Activated CD4-positive, alpha-beta memory T cell treated with anti-CD3 and anti-CD28 coated beads, Interleukin-2, amount 10 ng/mL, durations not matched to agents 7 days and 5 days (primary cell): ENCODE measurements at regions not wholly inside any gene's neighbourhood (a gene's known extent, or its start where the extent isn't known, plus 50 kb on each side); places are given as distances from the start of the nearest gene placed in this dataset.
"Not testable (repeated sequence)": the region's sequence is repeated elsewhere in the genome, so short reads cannot be mapped to it uniquely, and the experiment has no call there.

Source experiments
- CTCF ChIA-PET: fragments of 350-600 bp; sonication (Branson Sonifier 250); formaldehyde crosslinking; loops from one replicate; lab custom pipeline; 2021; ENCODE audit warnings: antibody characterized with exemption, inconsistent platforms; lab: Charles Lee
- POLR2A ChIA-PET: fragments of 350-600 bp; sonication (Branson Sonifier 250); formaldehyde crosslinking; loops from one replicate; lab custom pipeline; 2021; ENCODE audit warnings: antibody characterized with exemption; lab: Charles Lee
- DNase-seq: peaks from one replicate; pipeline ENCODE4 v3.0.0-alpha.2; 2020
- H3K27ac Mint-ChIP-seq: one replicate; pipeline ENCODE4 v1.8.0; 2021; ENCODE audit warnings: mild to moderate bottlenecking, mixed read lengths
- H3K27me3 Mint-ChIP-seq: one replicate; pipeline ENCODE4 v1.8.0; 2021; ENCODE audit warnings: mixed read lengths
- H3K36me3 Mint-ChIP-seq: one replicate; pipeline ENCODE4 v1.8.0; 2021; ENCODE audit warnings: low read depth, mixed read lengths
- H3K4me1 Mint-ChIP-seq: one replicate; pipeline ENCODE4 v1.8.0; 2021; ENCODE audit warnings: mixed read lengths
- H3K4me3 Mint-ChIP-seq: one replicate; pipeline ENCODE4 v1.8.0; 2021; ENCODE audit warnings: mild to moderate bottlenecking, mixed read lengths
- H3K9me3 Mint-ChIP-seq: one replicate; pipeline ENCODE4 v1.8.0; 2021; ENCODE audit warnings: mixed read lengths

DNA sequence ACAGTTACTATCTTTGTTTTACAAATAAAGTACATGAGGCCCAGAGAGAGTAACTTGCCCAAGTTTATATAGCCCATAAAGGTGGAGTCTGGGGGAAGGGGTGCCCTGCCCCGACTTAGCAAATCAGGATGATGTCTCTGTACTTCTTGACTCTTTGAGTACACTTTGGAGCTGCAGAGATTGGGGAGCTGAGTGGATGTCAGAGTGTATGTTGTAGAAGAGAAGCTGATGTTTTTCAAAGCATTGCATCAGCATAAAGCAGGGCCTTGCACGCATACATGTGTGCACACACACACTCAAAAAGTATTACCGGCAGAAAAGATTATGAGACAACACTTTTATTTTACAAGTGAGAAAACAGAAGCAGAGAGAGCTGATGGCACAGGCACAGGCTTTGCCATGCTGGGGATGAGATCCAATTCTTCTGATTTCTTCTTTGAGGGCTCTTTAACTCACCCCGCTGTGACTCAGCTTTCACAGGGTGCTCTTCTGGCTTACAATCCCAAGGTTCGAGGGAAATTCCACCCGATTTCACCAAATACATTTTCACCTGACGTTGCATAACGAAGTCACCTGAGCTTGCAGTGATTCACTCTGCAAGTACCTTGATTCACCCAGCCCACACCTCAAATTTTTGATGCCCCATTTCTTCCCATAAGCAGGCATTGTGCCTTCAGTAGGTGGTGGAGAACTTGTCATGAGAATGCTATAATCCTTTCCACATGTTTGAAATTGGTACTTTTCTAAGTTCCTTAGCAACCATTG lies 292.8 kb upstream of the BOD1L1 start:
- ChIA-PET POLR2A (no interaction called here), CTCF (no interaction called here)
- H3K27me3 Mint-ChIP-seq = no peaks in the 10 kb centered on the region
- no peak overlapping the region for H3K27ac Mint-ChIP-seq
- H3K9me3 Mint-ChIP-seq = peaks cover 3% of the 10 kb centered on the region
- DNase-seq = no peak
- H3K4me3 Mint-ChIP-seq = no peak overlapping the region
- no peaks in the 10 kb centered on the region for H3K36me3 Mint-ChIP-seq
- no peaks in the 10 kb centered on the region for H3K4me1 Mint-ChIP-seq

GRCh38 chr4:13920901-13921300 lies 293.4 kb upstream of the BOD1L1 start:
- POLR2A ChIA-PET = no interaction called here

GRCh38 chr4:13921805-13922204 lies 294.3 kb upstream of the BOD1L1 start:
- Mint-ChIP-seq H3K36me3 (no peaks in the 10 kb centered on the region), H3K27me3 (no peaks in the 10 kb centered on the region), H3K4me1 (no peaks in the 10 kb centered on the region), H3K27ac (no peak overlapping the region), H3K4me3 (no peak overlapping the region), H3K9me3 (peaks cover 3% of the 10 kb centered on the region)
- POLR2A ChIA-PET = no interaction called here
- no peak for DNase-seq
- CTCF ChIA-PET = no interaction called here

More at GRCh38 chr4:13920901-13921300, 293.4 kb upstream of the BOD1L1 start:
- CTCF ChIA-PET = no interaction called here
- Mint-ChIP-seq H3K27me3 (no peaks in the 10 kb centered on the region), H3K4me1 (no peaks in the 10 kb centered on the region), H3K4me3 (no peak overlapping the region), H3K9me3 (peaks cover 3% of the 10 kb centered on the region), H3K36me3 (no peaks in the 10 kb centered on the region), H3K27ac (no peak overlapping the region)
- DNase-seq = no peak

DNA sequence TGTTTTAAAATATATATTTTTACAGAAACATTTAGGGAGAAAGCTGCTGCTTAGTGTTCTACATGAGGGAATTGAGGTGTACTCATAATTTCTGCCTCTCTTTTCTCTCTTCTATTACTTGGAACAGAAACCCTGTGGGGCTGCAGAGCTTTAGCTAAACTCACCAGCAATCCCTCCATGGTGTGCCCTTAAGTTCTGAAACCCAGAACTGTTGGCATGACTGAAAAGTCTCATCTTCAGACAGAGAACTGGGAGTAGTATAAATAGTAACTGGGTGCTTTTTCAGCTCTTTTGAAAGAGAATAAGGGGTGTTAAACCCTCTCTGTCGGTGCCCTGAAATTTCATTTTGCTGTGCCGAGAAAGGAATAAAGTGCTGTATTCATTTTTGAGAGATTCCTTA lies 294.9 kb upstream of the BOD1L1 start:
- no peak overlapping the region for H3K4me3 Mint-ChIP-seq
- ChIA-PET POLR2A (no interaction called here), CTCF (no interaction called here)
- no peaks in the 10 kb centered on the region for H3K27me3 Mint-ChIP-seq
- no peak overlapping the region for H3K27ac Mint-ChIP-seq
- no peaks in the 10 kb centered on the region for H3K4me1 Mint-ChIP-seq
- no peak for DNase-seq
- no peaks in the 10 kb centered on the region for H3K36me3 Mint-ChIP-seq
- peaks cover 3% of the 10 kb centered on the region for H3K9me3 Mint-ChIP-seq

DNA sequence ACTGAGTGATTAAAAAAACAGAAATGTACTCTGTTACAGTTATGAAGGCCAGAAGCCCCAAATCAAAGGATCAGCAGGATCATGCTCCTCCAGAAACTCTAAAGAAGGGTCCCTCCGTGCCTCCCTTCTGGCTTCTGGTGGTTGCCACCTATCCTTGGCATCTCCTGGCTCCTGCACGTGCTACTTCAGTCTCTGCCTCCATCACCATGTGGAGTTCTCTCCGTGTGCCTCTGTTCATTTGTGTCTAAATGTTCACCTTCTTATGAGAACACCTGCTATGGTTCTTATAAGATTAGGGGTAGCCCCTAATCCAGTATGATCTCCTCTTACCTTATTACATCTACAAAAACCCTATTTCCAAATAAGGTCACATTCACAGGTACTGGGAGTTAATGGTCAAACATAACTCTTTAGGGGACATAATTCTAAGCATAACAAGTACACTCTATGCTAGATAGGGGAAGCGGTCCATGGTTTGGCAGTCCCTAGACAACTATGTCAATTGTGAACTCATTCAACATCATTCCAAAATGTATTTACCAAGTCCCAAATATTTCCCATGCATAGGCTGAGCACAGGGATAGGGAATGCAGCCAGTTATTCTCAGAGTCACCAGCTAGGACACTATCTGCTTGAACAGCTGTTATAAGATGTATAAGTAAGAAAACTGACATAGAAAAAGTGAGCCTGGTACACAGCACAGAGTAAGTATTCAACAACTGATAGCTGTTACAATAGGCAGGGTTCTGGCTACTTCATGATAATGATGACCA lies 295.5 kb upstream of the BOD1L1 start:
- Mint-ChIP-seq H3K4me1 (no peaks in the 10 kb centered on the region), H3K9me3 (peaks cover 3% of the 10 kb centered on the region), H3K4me3 (no peak overlapping the region), H3K36me3 (no peaks in the 10 kb centered on the region), H3K27me3 (no peaks in the 10 kb centered on the region), H3K27ac (no peak overlapping the region)
- CTCF ChIA-PET = no interaction called here
- no peak for DNase-seq
- POLR2A ChIA-PET = no interaction called here

- H3K9me3 Mint-ChIP-seq, H3K27ac Mint-ChIP-seq, CTCF ChIA-PET, POLR2A ChIA-PET, H3K4me3 Mint-ChIP-seq, DNase-seq, H3K27me3 Mint-ChIP-seq, H3K4me1 Mint-ChIP-seq, H3K36me3 Mint-ChIP-seq: not testable (repeated sequence)
Measured at GRCh38 chr4:13924900-13925299, 297.4 kb upstream of the BOD1L1 start.

DNA sequence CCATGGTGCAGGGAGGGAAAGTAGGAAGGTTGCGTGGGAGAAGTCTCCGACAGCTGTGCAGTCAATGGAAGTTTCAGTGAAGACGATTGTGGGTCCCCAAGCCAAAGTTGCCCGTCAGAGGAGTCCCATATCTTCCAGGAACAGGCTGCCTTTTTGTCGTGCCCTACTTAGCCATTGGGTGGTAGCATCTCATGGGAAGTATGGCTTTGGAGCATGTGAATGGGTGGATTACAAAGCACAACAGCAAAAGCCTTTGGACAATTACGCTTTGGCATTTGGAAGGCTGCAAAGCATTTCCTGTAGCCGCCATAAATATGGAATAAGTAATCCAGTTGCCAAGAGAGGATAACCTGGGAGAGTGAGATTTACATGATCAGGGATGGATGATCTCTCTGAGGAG lies 300.7 kb upstream of the BOD1L1 start:
- no peak for DNase-seq
- CTCF ChIA-PET = no interaction called here
- H3K4me1 Mint-ChIP-seq = no peaks in the 10 kb centered on the region
- H3K27me3 Mint-ChIP-seq = no peaks in the 10 kb centered on the region
- POLR2A ChIA-PET = no interaction called here
- no peak overlapping the region for H3K27ac Mint-ChIP-seq
- H3K4me3 Mint-ChIP-seq = no peak overlapping the region
- H3K9me3 Mint-ChIP-seq = peaks cover 3% of the 10 kb centered on the region
- H3K36me3 Mint-ChIP-seq = no peaks in the 10 kb centered on the region

GRCh38 chr4:13930155-13930554 lies 302.6 kb upstream of the BOD1L1 start:
- CTCF ChIA-PET = no interaction called here

GRCh38 chr4:13933191-13933590 lies 305.7 kb upstream of the BOD1L1 start:
- CTCF ChIA-PET = no interaction called here

More at GRCh38 chr4:13930155-13930554, 302.6 kb upstream of the BOD1L1 start:
- no peaks in the 10 kb centered on the region for H3K27me3 Mint-ChIP-seq
- POLR2A ChIA-PET = no interaction called here
- no peaks in the 10 kb centered on the region for H3K36me3 Mint-ChIP-seq
- no peaks in the 10 kb centered on the region for H3K4me1 Mint-ChIP-seq
- no peaks in the 10 kb centered on the region for H3K9me3 Mint-ChIP-seq
- no peak for DNase-seq
- H3K4me3 Mint-ChIP-seq = no peak overlapping the region
- no peak overlapping the region for H3K27ac Mint-ChIP-seq

DNA sequence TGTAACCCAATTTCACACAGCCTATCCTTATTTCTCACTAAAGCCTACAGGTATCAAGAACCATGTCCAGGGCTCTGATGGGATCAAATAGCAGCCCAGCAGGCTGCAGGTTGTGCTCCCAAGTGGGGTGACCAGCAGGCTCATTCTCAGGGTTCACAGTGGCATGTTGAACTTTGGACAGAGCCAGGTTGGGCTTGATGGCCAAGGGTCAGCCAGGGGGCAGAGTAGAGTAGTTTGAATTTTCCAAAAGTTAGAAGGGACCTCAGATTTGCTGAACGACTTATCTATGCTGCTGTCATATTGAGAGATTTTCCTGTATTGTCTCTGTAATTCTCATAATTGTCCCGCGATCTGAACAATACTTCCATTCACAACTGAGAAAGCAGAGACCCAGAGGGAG lies 310.8 kb upstream of the BOD1L1 start:
- ChIA-PET POLR2A (no interaction called here), CTCF (no interaction called here)
- H3K4me1 Mint-ChIP-seq = no peaks in the 10 kb centered on the region
- H3K27me3 Mint-ChIP-seq = no peaks in the 10 kb centered on the region
- H3K36me3 Mint-ChIP-seq = no peaks in the 10 kb centered on the region
- H3K4me3 Mint-ChIP-seq = no peak overlapping the region
- DNase-seq = no peak
- H3K27ac Mint-ChIP-seq = no peak overlapping the region
- H3K9me3 Mint-ChIP-seq = no peaks in the 10 kb centered on the region

More at GRCh38 chr4:13933191-13933590, 305.7 kb upstream of the BOD1L1 start:
- no peaks in the 10 kb centered on the region for H3K27me3 Mint-ChIP-seq
- POLR2A ChIA-PET = no interaction called here
- H3K9me3 Mint-ChIP-seq = no peaks in the 10 kb centered on the region
- no peak overlapping the region for H3K27ac Mint-ChIP-seq
- no peaks in the 10 kb centered on the region for H3K36me3 Mint-ChIP-seq
- no peaks in the 10 kb centered on the region for H3K4me1 Mint-ChIP-seq
- no peak overlapping the region for H3K4me3 Mint-ChIP-seq
- DNase-seq = no peak

DNA sequence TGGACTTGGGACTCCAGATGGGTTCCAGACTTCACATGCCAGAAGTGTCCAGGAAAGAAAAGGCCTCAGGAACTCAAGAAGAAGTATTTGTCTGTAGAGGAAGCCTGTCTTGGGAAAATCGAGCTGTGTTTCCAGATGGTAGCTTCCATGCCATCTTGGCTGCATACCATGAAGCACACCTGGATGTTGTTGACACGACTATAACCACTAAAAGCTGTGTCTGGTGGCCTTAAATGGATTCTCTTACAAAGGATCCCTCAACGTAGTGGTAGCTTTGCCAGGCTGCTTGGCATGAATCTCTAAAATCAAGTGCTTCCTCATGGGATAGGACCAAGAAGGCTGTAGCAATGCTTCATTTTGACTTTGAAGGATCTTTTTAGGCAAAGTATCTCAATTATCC lies 313.4 kb upstream of the BOD1L1 start:
- H3K27me3 Mint-ChIP-seq = no peaks in the 10 kb centered on the region
- H3K4me3 Mint-ChIP-seq = no peak overlapping the region
- POLR2A ChIA-PET = no interaction called here
- H3K36me3 Mint-ChIP-seq = no peaks in the 10 kb centered on the region
- no peak for DNase-seq
- H3K27ac Mint-ChIP-seq = no peak overlapping the region
- no peaks in the 10 kb centered on the region for H3K9me3 Mint-ChIP-seq
- CTCF ChIA-PET = no interaction called here
- no peaks in the 10 kb centered on the region for H3K4me1 Mint-ChIP-seq

- Mint-ChIP-seq H3K4me1 (no peaks in the 10 kb centered on the region), H3K4me3 (no peak overlapping the region), H3K36me3 (no peaks in the 10 kb centered on the region), H3K9me3 (no peaks in the 10 kb centered on the region), H3K27me3 (no peaks in the 10 kb centered on the region), H3K27ac (no peak overlapping the region)
- no peak for DNase-seq
- ChIA-PET POLR2A (no interaction called here), CTCF (no interaction called here)
Measured at GRCh38 chr4:13942977-13943376, 315.5 kb upstream of the BOD1L1 start.

DNA sequence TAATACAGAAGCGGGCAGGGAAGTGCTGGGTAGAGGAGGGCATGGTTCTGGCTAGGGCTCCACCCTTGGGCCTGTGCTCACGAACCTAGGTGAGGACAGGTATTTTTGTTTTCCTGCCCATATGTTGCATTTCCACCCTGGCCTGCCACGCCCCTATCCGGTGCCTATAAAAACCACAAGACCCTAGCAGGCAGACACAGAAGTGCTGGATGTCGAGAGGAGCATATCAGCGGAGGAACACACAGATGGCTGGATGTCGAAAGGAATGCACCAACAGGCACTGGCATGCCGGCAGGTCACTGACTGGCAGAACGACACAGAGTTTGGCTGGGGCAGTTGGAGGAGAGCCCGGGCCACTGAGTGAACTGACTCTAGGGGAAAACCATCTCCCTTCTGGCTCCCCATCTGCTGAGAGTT lies 316.6 kb upstream of the BOD1L1 start:
- Mint-ChIP-seq H3K9me3 (no peaks in the 10 kb centered on the region), H3K27me3 (no peaks in the 10 kb centered on the region), H3K4me3 (no peak overlapping the region), H3K4me1 (no peaks in the 10 kb centered on the region), H3K27ac (no peak overlapping the region), H3K36me3 (no peaks in the 10 kb centered on the region)
- ChIA-PET CTCF (no interaction called here), POLR2A (no interaction called here)
- no peak for DNase-seq

DNA sequence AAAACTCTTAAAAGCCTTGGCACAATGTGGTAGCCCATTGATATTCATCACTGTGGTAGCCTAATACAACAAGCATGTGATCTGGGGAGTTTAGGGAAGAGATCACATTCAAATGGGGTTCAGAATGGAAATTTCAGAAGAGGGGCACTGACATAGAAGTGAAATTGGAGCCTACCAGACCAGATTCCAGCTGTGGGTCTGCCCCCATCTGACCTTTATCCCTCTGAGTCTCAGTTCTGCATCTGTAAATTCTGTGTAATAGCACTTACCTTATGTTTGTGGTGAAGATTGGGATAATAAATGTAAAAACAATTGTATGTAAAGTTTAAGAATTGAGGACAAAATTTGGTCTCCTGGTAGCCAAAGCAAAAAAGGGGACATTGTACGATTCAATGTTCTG lies 320.4 kb upstream of the BOD1L1 start:
- Mint-ChIP-seq H3K27me3 (no peaks in the 10 kb centered on the region), H3K36me3 (no peaks in the 10 kb centered on the region), H3K4me3 (no peak overlapping the region), H3K27ac (no peak overlapping the region), H3K9me3 (no peaks in the 10 kb centered on the region), H3K4me1 (no peaks in the 10 kb centered on the region)
- no peak for DNase-seq
- ChIA-PET CTCF (no interaction called here), POLR2A (no interaction called here)
